ENCODE measurements at regions not wholly inside any gene's neighbourhood (a gene's known extent, or its start where the extent isn't known, plus 50 kb on each side); places are given as distances from the start of the nearest gene placed in this dataset.

DNA sequence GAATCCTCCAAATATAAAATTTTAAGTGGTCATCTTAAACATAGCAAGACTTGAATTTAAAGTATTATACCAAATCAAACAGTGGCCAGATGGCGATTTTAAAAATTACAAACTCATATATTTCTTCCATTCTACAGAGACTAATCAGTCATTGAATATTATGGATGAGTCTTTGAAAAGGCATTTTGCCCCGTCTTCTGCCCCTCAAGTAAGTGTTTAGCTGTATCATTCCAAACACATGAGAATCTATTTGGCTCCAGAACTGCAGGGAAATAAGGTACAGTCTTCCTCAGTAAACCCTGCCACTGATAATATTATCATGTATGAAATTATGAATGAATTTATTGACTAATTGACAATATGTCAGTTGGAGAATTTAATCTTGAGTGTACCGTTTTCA lies 191.0 kb downstream of the SLC7A11 start:
- TF ChIP-seq, protein P1, sequence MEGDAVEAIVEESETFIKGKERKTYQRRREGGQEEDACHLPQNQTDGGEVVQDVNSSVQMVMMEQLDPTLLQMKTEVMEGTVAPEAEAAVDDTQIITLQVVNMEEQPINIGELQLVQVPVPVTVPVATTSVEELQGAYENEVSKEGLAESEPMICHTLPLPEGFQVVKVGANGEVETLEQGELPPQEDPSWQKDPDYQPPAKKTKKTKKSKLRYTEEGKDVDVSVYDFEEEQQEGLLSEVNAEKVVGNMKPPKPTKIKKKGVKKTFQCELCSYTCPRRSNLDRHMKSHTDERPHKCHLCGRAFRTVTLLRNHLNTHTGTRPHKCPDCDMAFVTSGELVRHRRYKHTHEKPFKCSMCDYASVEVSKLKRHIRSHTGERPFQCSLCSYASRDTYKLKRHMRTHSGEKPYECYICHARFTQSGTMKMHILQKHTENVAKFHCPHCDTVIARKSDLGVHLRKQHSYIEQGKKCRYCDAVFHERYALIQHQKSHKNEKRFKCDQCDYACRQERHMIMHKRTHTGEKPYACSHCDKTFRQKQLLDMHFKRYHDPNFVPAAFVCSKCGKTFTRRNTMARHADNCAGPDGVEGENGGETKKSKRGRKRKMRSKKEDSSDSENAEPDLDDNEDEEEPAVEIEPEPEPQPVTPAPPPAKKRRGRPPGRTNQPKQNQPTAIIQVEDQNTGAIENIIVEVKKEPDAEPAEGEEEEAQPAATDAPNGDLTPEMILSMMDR (IDR thresholded peaks at IDR 0.05) = no peak
- TF ChIP-seq POLR2A (IDR thresholded peaks at IDR 0.05) = no peak

Measured in testis (tissue), 2 donors.